ENCODE measurements at regions not wholly inside any gene's neighbourhood (a gene's known extent, or its start where the extent isn't known, plus 50 kb on each side); places are given as distances from the start of the nearest gene placed in this dataset.

DNA sequence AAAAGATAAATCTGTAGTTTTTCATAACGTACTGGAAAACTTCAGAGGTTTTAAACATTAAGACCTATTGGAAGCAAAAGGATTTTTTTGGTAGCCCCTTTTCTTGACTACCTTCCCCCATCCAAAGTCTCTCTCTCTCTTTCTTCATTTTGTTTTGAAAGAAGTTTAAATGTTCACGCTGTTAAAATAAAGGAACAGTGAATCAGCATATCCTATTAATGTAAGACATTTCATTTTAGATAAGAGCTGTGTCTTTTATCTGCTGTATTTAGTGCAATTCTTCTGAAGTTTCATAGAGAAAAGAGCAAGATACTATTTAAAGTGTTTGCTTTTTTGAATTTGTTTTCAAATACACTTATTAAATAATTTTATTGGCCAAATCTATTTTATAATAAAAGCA is 205.5 kb upstream of the POU3F3 start:
- no peak for DNase-seq

DNA sequence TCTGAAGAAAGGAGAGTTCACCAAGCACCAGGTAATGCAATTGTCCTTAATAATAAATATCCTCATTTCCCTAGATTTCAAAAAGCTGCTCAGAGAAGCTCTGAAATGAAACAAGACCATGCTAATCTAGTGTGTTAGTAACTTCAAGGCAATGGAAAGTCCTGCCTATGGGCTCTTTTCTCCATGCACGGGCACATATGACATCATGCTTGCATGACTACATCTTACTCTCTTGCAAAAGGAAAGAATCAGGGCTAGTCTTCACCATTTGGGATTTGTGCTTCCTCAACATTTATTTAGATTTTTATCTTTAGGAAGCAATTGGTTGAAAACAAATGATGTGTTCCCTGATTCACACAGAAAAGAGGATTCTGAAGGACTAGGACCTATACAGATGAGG is 204.0 kb upstream of the POU3F3 start:
- DNase-seq: no peak

DNA sequence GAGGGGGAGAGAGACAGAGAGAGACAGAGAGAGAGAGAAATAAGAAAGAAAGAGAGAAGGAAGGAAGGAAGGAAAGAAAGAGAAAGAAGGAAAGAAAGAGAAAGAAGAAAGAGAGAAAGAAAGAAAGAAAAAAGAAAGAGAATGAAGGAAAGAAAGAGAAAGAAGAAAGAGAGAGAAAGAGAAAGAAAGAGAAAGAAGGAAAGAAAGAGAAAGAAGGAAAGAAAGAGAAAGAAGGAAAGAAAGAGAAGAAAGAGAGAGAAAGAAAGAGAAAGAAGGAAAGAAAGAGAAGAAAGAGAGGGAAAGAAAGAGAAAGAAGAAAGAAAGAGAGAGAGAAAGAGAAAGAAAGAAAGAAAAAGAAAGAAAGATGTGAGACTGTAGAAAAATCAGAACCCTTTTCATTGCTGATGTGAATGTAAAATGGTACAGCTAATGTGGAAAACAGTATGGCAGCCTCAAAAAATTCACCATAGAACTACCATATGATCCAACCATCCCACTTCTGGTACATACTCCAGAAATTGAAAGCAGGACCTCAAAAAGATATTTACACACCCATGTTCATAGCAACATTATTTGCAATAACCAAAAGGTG is 203.4 kb upstream of the POU3F3 start:
- no peak for DNase-seq

DNA sequence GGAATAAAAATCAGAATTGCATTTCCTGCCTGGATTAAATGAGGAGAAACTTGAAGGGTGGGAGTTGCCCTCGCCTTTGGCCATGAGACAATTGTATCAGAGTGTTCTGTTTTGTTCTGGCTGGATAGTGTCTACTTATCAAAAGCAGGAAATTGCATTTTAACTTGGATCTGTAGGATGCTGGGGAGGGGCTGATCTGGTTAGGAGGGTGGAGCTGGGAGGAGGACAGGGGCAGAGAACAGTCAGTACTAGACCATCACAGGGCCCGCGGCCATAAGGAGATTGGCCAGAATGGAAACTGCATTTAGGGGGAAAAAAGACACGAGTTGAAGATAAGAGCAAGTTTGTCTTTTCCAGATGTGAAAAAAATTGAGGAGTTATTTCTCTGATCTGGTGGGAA is 199.1 kb upstream of the POU3F3 start:
- DNase-seq: no peak

DNA sequence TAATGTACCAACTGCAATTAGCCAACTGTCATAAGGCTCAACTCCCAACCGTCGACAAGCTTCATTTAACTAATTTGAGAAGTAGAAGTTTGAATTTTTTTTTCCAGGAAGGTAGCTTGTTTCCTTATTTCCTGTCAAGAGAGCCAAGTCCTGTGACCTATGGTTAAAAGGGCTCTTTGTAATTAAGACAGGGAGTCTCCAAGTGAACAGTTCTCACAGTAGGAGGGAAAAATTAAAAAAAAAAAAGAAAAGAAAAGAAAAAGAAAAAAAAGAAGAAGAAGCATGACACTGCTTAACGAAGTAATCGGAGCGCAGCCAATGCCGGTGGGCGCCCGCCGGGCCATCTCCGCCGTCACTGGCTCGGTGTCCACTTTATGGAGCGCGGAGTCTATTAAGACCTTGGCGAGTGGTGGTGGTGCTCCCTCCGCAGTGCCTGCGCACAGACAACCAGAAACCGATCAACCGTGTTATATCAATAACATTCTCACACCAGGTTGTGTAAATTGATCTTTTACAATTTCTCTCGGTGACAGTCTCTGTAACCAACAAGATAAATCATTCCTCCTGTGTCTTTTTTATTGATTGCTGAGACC is 197.2 kb upstream of the POU3F3 start:
- peak in 1 of 14 donors; percentile 10 for DNase-seq

DNA sequence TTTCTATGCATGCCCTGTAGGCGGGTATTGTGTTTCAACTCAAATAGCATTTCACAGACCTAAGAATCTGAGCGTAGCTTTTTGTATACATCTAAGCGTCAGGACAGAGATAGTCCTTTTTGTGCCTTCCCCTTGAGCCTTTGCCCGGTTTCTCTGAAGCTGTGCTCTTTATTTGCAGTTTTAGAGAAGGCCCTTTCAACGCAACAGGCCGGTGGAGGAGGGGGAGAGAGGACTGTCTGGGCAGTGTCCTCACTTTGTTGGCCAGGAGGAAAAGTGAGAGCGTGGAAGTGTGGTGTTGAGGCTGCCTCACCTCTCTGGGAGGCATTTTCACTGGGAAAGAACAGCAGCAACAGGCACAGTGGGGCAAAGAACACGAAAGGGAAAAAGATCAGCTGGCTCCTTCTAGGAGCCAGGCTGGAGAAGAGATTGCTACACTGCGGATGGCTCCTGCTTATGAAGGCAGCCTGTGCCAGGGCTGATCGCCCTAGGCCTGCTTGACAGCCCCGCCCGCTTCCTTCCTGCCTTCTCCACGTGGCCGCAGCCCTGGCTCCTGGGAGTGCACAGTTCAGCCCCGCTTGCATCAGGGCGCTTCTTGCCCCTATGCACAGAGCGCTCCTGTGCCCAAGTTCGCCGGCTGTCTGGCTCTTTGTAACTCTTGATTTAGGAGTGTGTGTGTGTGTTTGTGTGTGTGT is 195.6 kb upstream of the POU3F3 start:
- DNase-seq: peak in 9 of 14 donors; percentile 6 to 69 (median 20)

DNA sequence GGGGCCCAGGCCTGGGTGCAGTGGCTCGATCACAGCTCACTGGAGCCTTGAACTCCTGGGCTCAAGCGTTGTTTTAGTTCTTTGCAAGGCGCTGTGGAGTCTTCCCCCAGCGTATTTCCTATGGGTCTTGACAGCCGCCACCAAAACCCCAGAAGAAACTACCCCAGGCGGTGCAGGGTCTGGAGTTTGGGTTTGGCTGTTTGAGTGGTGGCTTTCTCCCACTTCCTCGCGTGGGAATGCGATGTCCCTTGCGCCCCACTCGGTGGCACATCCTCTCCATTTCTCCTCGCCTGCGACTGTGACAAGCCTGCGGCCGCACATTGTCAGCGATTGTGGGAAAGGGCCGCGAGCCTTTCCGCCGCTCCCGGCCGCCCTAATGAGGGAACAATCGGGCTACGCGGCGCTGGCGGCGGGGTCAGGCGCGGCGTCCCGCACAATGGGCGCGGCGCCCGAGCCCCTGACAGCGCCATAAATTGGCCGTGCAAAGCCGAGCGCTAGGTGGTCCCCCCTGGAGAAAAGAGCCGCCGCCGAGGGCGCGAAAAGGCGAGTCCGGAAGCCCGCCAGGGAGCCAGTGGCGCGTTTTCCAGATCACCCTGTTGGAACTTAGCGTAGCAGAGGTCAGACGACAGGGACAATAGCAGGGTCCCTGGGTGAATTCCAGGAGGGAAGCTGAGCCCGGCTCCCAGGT is 194.9 kb upstream of the POU3F3 start:
- peak in 7 of 14 donors; percentile 7 to 46 (median 29) for DNase-seq

DNA sequence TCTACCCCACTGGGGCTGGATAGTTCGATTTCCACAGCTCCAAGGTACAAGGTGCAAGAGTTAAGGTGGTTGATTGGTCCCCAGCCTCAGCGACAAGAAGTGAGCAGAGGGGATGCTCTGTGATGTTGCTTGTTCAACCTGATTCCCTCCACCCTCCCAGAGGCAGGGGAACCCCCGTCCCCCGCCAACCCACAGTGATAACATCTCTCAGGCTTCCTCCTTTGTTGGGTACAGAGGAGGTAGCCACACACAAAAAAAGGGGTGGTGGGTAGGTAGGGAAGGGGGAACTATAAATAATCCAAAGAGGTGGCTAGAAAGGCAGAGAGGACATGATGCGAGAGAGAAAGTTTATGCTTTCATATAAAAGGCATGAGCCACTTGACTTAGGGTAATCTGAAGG is 192.9 kb upstream of the POU3F3 start:
- no peak for DNase-seq

DNA sequence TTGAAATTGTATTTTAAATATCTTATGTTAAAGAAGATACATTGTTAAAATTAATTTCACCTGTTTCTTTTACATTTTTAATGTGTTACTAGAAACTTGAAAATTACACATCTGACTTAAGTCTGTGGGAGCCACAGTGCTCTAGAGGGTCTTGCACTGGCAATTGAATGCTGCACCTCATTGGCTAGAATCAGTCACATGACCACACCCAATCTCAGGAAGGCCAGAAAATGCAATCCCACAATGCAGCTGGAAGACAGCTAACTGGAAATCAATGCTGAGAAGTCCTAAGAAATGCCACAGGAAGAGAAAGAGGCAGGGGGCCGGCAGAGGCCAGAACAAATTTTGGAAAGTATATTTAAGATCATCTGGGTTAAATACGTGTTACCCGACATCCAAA is 189.2 kb upstream of the POU3F3 start:
- DNase-seq: no peak

DNA sequence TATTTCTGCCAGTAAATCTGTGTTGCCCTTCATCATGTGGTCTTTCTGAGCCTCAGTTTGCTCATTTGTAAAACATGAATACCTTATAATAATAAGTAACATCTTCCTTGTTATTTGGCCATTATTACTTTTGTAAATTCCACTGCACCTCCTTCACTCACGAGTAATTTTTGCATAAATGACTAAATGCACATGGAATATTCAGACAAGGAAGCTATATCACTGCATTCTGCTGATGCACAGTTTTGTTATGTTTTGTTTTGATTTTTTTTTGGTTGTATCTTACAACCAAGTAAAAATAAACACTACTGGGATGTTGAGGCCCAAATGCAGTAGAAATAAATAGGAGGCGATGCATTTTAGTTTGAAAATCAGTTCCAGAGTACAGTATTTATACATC is 185.3 kb upstream of the POU3F3 start:
- DNase-seq: no peak

DNA sequence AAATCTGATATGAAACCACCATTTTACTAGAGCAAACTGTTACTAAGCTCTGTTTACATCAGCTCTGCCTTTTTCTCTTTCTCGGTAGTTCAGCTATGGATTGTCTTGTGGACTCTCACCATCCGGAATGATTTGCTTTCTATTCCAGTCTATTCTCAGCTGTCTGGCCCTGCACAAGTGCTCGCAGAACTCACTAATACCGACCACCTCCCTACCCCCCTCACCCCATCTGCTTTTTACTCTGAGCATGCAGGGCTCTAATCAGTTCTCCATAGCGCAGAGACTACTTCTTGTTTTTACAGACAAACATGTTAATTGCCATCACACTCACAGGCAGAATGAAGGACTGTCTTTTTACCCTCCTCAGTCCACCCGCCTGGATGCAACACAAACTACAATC is 180.7 kb upstream of the POU3F3 start:
- DNase-seq: no peak

DNA sequence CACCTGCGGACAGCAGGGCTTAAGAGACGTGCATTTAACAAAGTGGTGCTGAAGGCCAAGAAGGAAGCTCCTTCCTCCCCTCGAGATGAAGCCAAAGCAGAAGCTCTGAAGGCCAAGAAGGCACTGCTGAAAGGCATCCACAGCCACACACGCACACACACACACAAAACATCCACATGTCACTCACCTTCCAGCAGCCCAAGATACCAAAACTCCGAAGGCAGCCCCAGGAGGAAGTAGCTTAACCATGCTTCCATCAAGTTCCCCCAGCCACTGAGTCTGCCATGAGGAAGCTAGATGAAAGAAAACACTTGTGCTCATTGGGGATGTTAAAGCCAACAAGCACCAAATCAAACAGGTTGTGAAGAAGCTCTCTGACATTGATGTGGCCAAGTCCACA is 175.7 kb upstream of the POU3F3 start:
- DNase-seq: no peak

DNA sequence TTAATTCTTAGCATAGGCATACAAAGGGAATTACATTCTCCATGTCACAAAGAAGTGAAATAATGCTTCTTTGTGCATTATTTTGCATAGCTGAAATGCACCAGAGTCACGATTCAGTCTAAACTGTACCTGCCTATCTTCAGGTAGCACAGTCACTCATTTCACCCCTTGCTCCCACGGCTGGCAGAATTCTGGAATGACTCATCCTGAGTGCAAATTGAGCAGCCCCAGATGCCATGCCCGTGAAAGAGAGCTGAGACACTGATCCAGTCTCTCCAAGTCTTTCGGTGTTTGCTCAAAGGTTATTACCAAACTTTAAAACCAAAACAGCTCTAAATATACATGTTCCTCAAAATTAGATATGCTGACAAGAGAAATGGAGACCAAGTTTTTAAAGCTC is 168.3 kb upstream of the POU3F3 start:
- DNase-seq: peak in 1 of 14 donors; percentile 26

DNA sequence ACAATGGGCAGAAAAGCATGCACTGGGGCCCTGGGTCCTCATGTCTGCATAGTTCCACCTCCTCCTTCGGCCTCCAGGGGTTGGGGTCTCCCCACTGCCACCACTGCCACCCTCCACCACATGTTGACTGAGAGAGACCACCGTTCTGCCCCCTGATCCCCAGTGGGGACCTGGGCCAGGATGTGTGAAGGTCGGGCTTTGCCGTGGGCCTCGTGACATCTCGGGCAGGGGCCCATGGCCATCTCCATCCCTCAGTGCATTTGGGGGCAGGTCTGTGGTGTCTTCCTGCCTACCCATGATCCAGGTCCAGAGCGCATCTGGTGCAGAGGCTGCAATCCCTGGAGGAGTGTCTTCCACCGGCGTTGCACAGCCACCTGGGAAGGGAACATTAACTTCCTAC is 166.8 kb upstream of the POU3F3 start:
- no peak for DNase-seq

DNA sequence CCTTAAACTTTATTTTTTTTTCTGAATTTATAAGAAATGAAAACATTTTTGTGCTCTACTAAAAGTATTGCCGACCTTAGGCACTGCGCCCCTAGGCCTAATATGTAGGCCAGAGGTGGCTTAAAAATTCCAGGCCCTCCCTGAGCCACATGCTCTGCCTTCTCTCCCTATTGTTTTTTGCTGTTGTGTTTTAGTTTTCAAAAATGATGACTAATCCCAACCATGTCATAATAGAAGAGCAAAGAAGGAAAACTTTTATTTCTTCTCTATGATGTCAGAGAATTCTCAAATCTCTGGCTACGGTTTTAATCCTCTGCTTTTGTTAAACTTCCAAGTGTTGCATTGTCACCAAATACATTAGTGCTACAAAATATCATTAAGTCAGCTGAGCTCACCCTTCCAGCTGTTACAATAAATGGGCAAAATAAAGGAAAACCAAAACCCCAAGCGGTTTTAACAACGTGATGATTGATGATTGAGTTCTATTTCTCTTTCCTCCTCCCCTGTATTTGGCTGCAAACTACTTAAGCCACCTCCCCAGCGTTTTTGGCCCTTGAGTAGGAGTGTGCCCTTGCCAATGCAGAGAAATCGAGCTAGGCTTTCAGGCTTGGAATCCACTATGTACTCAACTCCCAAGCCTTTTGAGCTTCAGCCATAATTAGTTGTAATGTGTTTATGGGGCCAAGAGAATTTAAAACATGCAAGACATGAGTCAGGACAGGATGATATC is 163.5 kb upstream of the POU3F3 start:
- DNase-seq: no peak

DNA sequence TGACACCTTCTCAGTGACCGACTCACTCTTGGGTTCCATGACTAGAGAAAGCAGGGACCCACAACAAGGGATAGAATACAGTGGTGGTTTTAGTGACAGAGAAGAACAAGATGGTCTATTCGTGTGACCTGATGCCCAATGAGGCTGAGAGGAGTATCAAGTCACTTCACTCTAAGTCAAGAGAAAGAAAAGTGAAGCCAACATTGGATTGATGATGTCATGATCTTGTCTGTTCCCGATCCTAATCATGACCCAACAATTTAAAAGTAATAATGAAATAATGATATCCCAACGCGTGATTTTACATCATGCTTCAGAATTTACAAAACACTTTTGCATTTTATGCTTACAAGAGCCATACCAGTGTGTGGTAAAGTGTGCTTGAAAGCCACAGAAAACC is 155.6 kb upstream of the POU3F3 start:
- no peak for DNase-seq

DNA sequence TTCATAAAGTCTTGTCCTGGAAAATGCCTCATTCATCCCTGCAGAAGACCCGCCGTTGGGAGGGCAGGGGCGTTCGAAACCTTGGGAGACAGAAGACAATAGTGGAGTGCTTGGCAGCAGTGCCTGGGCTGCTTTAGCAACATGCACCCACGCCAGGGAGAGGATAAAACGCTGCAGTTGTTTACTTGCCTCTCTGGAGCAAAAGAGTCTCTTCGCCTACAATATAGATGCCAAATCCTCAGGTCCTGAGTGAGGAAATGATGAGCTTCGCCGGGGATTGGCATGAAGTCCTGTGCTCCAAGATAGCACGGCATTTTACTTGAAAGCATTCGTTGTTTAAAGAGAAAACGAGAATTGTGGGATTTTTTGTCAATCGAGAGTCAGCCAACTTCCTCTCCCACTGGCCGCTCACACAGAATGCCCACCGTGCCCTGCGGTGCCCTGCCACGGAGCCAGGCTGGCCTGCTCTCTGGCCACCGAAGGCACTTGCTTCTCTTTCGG is 152.5 kb upstream of the POU3F3 start:
- DNase-seq: peak in 12 of 14 donors; percentile 18 to 74 (median 42)

DNA sequence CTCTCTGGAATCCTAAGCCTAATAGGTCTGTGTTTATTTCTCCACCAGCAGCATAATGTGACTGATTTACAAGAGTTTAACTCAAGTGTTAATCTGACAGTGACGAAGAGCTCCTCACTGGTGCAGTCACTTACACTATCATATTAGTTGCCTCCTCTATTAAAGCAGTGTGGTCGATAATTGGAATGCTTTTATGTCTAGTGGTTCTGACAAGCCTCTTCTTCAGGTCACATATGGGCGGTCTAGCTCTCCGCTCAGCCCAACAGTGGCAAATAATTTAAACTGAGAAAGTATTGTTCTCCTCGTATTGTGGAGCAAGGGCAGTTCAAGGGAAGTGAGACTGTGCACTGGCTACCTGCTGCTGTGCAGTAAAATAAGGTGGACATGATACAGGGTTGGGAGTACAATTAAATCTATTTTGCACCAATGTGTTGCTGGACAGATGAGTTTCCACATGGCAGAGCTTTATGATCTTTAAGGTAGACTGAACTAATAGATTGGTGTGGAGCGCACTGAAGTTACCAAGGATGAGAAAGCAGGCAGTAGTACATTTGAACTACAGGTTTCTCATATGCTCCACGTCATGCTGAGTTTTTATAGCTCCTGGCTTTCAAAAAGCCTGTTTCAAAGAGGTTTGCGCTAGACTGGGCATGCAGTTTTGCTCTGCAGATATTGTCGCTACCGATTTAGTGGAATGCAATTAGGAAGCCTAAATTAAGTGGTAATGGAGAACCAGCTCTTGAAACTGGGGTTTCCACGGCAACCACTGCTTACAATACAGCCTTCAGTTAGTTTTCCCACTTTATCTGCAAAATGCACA is 151.7 kb upstream of the POU3F3 start:
- DNase-seq: peak in 2 of 14 donors; percentile 8 to 40

DNA sequence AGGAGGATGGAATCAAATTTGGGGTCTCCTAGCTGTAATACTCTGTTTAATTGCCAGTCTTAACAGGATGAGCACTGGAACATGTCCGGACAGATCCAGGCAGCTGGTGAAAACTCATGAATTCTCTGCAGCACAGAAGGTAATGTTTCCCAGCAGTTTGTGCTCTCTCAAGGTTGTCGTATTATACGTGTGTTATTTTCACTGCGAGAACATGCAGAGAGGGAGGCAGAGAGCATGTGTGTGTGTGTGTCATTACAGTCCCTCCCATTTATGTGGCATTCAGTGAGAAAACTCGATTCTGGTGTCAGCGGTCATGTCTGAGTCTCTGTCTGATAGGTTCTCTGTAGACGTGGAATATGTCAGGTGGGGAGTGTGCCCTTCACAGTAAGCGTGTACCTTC is 150.2 kb upstream of the POU3F3 start:
- DNase-seq: no peak

DNA sequence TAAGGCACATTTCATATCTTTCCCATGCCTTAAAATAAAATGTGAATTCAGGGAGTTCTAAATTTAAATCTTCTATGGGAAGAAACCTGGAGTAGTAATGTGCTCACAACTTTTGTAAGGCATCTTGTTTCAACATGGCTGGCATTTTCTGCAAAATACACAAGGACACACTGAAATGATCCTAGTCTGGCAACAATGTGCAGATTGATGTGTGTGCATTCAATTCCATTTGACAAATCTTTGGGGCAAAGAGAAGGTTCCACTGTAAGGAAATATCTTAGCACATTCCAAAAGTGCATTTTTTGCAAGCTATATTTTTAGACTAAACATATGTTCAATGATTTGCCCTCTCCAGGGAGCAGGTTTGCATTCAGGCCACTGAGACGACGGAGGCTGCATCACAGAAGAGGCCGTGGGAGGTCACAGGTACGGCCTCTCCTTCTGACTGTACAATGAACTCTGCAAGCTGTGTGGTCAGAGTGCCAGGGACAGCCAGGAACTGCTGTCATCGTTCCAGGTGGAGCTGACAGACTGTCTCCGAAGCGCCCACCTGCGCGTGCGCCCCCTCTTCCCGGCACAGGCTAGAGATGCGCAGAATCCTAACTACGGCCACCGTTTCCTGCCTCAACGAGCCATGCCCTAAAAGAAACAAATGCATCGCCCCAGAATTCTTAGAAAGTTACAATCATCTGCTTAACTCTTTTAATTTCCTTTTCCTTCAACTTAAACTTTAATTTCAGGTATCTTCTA is 149.2 kb upstream of the POU3F3 start:
- DNase-seq: no peak

DNA sequence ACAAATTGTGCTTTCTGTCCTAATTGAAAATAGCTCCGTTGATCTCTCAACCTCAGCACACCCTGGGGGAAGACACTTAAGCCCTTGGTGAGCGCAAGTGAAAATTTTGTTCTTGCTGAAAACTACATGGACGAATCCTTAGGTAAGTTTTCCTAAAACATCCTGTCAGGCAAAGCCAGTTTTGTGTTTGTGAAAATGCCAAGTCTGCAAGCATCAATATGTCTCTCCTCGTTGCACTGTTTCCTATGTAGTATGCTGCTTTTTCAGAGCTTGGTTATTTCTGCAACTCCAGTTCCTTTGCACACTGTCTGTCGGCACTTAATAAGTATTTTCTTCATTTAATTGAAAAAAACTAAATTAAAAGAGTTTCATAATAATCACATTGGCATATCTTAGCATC is 146.9 kb upstream of the POU3F3 start:
- no peak for DNase-seq

All from C1 segment of cervical spinal cord (tissue), 14 donors.